Neural cell (in vitro differentiated cells): ENCODE measurements at regions not wholly inside any gene's neighbourhood (a gene's known extent, or its start where the extent isn't known, plus 50 kb on each side); places are given as distances from the start of the nearest gene placed in this dataset.

ENCODE experiments used
- H2AFZ ChIP-seq: fragments of 200-600, 300-800 bp; sonication (generic), shearing (Covaris generic); 2 replicates; pipeline ENCODE4 v1.6.0; 2014; ENCODE audit warnings: low read depth, mild to moderate bottlenecking, antibody characterized with exemption, low read length, moderate library complexity
- H3F3A ChIP-seq: fragments of 200-600 bp; shearing (Covaris generic); 2 replicates; pipeline ENCODE4 v1.6.1; 2016; ENCODE audit warnings: mild to moderate bottlenecking, moderate library complexity, mixed read lengths, antibody characterized with exemption, low read length; ENCODE audit not compliant: insufficient read depth, poor library complexity, severe bottlenecking
- H3K27ac ChIP-seq: fragments of 200-600, 300-800 bp; sonication (generic), shearing (Covaris generic); 2 replicates; pipeline ENCODE4 v1.5.1; 2014; ENCODE audit warnings: mild to moderate bottlenecking, low read length, moderate library complexity
- H3K27me3 ChIP-seq: fragments of 300-800, 200-600 bp; sonication (generic), shearing (Covaris generic); 2 replicates; pipeline ENCODE4 v1.6.0; 2014; ENCODE audit warnings: mild to moderate bottlenecking, low read depth, low read length, moderate library complexity; ENCODE audit not compliant: insufficient read depth
- H3K36me3 ChIP-seq: fragments of 300-800, 200-600 bp; sonication (generic), shearing (Covaris generic); 2 replicates; pipeline ENCODE4 v1.5.1; 2014; ENCODE audit warnings: mild to moderate bottlenecking, antibody characterized with exemption, low read length, moderate library complexity; ENCODE audit not compliant: insufficient read depth
- H3K4me2 ChIP-seq: fragments of 300-800, 200-600 bp; sonication (generic), shearing (Covaris generic); 2 replicates; pipeline ENCODE4 v1.6.0; 2014; ENCODE audit warnings: mild to moderate bottlenecking, low read length
- H3K4me3 ChIP-seq: fragments of 300-800, 200-600 bp; sonication (generic), shearing (Covaris generic); 2 replicates; pipeline ENCODE4 v1.5.1; 2014; ENCODE audit warnings: mild to moderate bottlenecking, low read length, moderate library complexity
- H3K79me2 ChIP-seq: fragments of 200-600 bp; shearing (Covaris generic); replicated peaks from 2 replicates; pipeline ENCODE4 v1.6.0; 2014; ENCODE audit warnings: mild to moderate bottlenecking, low read length, moderate library complexity; ENCODE audit not compliant: insufficient read depth
- H3K9ac ChIP-seq: fragments of 300-800, 200-600 bp; sonication (generic), shearing (Covaris generic); 2 replicates; pipeline ENCODE4 v1.6.1; 2016; ENCODE audit warnings: mild to moderate bottlenecking, low read length, mixed read lengths
- H3K9me2 ChIP-seq: fragments of 200-600 bp; shearing (Covaris generic); 2 replicates; pipeline ENCODE4 v1.6.1; 2016; ENCODE audit warnings: mild to moderate bottlenecking, low read length, mixed read lengths; ENCODE audit not compliant: insufficient read depth
- H3K9me3 ChIP-seq: fragments of 200-600, 300-800 bp; sonication (generic), shearing (Covaris generic); 2 replicates; pipeline ENCODE4 v1.6.1; 2016; ENCODE audit warnings: mild to moderate bottlenecking, mixed run types, low read length, moderate library complexity, mixed read lengths
- H4K20me1 ChIP-seq: fragments of 200-600 bp; shearing (Covaris generic); 2 replicates; pipeline ENCODE4 v1.6.1; 2016; ENCODE audit warnings: mild to moderate bottlenecking, mixed run types; ENCODE audit not compliant: insufficient read depth
- EP300 ChIP-seq: fragments of 450-650 bp; conservative IDR thresholded peaks from 2 replicates; pipeline ENCODE4 v1.6.1; 2014; ENCODE audit warnings: antibody characterized with exemption, mild to moderate bottlenecking, moderate library complexity; ENCODE audit not compliant: poor library complexity, severe bottlenecking
- EZH2 ChIP-seq: fragments of 200-600, 300-800 bp; shearing (Covaris generic), sonication (generic); IDR thresholded peaks from 2 replicates; pipeline ENCODE4 v1.6.1; 2014; ENCODE audit warnings: antibody characterized with exemption, low read length, borderline replicate concordance, mild to moderate bottlenecking; ENCODE audit not compliant: insufficient read depth, poor library complexity, severe bottlenecking
- MXI1 ChIP-seq: fragments of 450-650 bp; conservative IDR thresholded peaks from 2 replicates; pipeline ENCODE4 v1.6.1; 2014; ENCODE audit warnings: antibody characterized with exemption, mild to moderate bottlenecking; ENCODE audit not compliant: poor library complexity, severe bottlenecking
- POLR2AphosphoS5 ChIP-seq: IDR thresholded peaks from 2 replicates; pipeline ENCODE4 v1.6.1; 2012
- RAD21 ChIP-seq: fragments of 450-650 bp; conservative IDR thresholded peaks from 2 replicates; pipeline ENCODE4 v1.6.1; 2014; ENCODE audit warnings: antibody characterized with exemption, mild to moderate bottlenecking, moderate library complexity
- REST ChIP-seq: IDR thresholded peaks from 2 replicates; pipeline ENCODE4 v1.6.1; 2012; ENCODE audit warnings: borderline replicate concordance
- SMC3 ChIP-seq: fragments of 450-650 bp; conservative IDR thresholded peaks from 2 replicates; pipeline ENCODE4 v1.6.1; 2014; ENCODE audit warnings: antibody characterized with exemption, mild to moderate bottlenecking, moderate library complexity; ENCODE audit not compliant: poor library complexity
- TAF1 ChIP-seq: IDR thresholded peaks from 2 replicates; pipeline ENCODE4 v1.6.1; 2012; ENCODE audit warnings: low read depth
- TF ChIP-seq, protein P1 (sequence below): fragments of 450-650 bp; IDR thresholded peaks from 2 replicates; pipeline ENCODE4 v1.5.1; 2014; ENCODE audit warnings: antibody characterized with exemption, mild to moderate bottlenecking, moderate library complexity; ENCODE audit not compliant: poor library complexity, severe bottlenecking

GRCh38 chr16:82454566-82454965, 172.2 kb upstream of the CDH13 start:
- H4K20me1 ChIP-seq: no peaks in the 10 kb centered on the region
- TF ChIP-seq TAF1 (no peak), MXI1 (no peak), SMC3 (no peak), POLR2AphosphoS5 (no peak)

DNA sequence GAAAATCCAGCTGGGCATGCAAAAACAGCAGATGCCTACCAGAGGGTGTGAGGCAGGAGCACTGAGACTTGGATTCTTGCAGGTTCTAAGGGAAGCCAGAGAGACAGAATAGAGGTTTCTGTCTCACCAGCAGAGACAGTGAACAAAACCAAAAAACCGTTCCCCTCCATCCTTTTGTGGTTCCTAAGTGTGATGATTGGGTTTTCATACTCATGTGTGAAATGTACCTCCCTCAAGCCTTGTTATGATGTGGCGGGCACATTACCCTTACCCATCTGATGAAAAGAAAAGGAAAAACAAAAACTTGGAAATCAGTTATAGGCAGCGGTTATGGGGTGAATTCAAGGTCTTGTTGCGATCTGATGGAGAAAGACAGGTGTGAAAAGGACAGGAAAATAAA, 172.6 kb upstream of the CDH13 start:
- H3K79me2 ChIP-seq: no peaks in the 10 kb centered on the region
- no peak overlapping the region for H3K9ac ChIP-seq
- no peak for TF ChIP-seq EP300
- no peak for TF ChIP-seq RAD21
- TF ChIP-seq EZH2: no peak
- TF ChIP-seq SMC3: no peak
- no peak for TF ChIP-seq MXI1
- TF ChIP-seq, protein P1, sequence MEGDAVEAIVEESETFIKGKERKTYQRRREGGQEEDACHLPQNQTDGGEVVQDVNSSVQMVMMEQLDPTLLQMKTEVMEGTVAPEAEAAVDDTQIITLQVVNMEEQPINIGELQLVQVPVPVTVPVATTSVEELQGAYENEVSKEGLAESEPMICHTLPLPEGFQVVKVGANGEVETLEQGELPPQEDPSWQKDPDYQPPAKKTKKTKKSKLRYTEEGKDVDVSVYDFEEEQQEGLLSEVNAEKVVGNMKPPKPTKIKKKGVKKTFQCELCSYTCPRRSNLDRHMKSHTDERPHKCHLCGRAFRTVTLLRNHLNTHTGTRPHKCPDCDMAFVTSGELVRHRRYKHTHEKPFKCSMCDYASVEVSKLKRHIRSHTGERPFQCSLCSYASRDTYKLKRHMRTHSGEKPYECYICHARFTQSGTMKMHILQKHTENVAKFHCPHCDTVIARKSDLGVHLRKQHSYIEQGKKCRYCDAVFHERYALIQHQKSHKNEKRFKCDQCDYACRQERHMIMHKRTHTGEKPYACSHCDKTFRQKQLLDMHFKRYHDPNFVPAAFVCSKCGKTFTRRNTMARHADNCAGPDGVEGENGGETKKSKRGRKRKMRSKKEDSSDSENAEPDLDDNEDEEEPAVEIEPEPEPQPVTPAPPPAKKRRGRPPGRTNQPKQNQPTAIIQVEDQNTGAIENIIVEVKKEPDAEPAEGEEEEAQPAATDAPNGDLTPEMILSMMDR: no peak
- no peak for TF ChIP-seq REST
- no peak for TF ChIP-seq TAF1
- TF ChIP-seq POLR2AphosphoS5: no peak
- no peaks in the 10 kb centered on the region for H3K27me3 ChIP-seq
- no peak overlapping the region for H3K27ac ChIP-seq
- H2AFZ ChIP-seq: no peak overlapping the region
- no peaks in the 10 kb centered on the region for H3K36me3 ChIP-seq
- no peaks in the 10 kb centered on the region for H4K20me1 ChIP-seq
- no peaks in the 10 kb centered on the region for H3F3A ChIP-seq
- H3K9me3 ChIP-seq: no peaks in the 10 kb centered on the region
- no peak overlapping the region for H3K4me2 ChIP-seq
- H3K9me2 ChIP-seq: no peaks in the 10 kb centered on the region
- H3K4me3 ChIP-seq: no peak overlapping the region

More at GRCh38 chr16:82454566-82454965, 172.2 kb upstream of the CDH13 start:
- H3K9me3 ChIP-seq: no peaks in the 10 kb centered on the region
- H3K9me2 ChIP-seq: no peaks in the 10 kb centered on the region
- no peaks in the 10 kb centered on the region for H3K79me2 ChIP-seq
- H3K4me3 ChIP-seq: no peak overlapping the region
- no peak overlapping the region for H3K4me2 ChIP-seq
- H2AFZ ChIP-seq: no peak overlapping the region
- no peaks in the 10 kb centered on the region for H3K27me3 ChIP-seq
- no peaks in the 10 kb centered on the region for H3F3A ChIP-seq
- H3K36me3 ChIP-seq: no peaks in the 10 kb centered on the region
- H3K27ac ChIP-seq: no peak overlapping the region
- H3K9ac ChIP-seq: no peak overlapping the region
